IMR-90 (cell line): ENCODE measurements at regions not wholly inside any gene's neighbourhood (a gene's known extent, or its start where the extent isn't known, plus 50 kb on each side); places are given as distances from the start of the nearest gene placed in this dataset.
"Not testable (repeated sequence)": the region's sequence is repeated elsewhere in the genome, so short reads cannot be mapped to it uniquely, and the experiment has no call there.

Experiments
- ATAC-seq: fragments of 200-7000 bp; cut with Tn5 transposase; 2 replicates; pipeline ENCODE4 v1.9.1; 2020; ENCODE audit warnings: low read depth, mild to moderate bottlenecking, moderate library complexity
- BruUV-seq: library from RNA; stranded (reverse); fragments of 400-500 nt; replicated peaks from 2 replicates; lab custom pipeline; 2021; lab: Mats Ljungman, UMichigan
- CTCF ChIA-PET: fragments of 300-600 bp; formaldehyde crosslinking; extraction: SDS; loops from one replicate; lab custom pipeline; 2021; ENCODE audit warnings: antibody characterized with exemption; lab: Yijun Ruan, JAX
- POLR2A ChIA-PET: fragments of 300-600 bp; sonication (Branson Sonifier 250); formaldehyde crosslinking; loops from one replicate; lab custom pipeline; 2022; ENCODE audit warnings: antibody characterized with exemption; ENCODE audit not compliant: unreplicated experiment; lab: Charles Lee
- DNase-seq: peaks from one replicate; pipeline ENCODE4 v3.0.0; 2013
- H2AFZ ChIP-seq: replicated peaks from 2 replicates; pipeline ENCODE3; 2013; ENCODE audit warnings: low read length, mild to moderate bottlenecking; ENCODE audit not compliant: poor library complexity
- H2AK5ac ChIP-seq: 2 replicates; pipeline ENCODE4 v1.6.1; 2013; ENCODE audit warnings: low read depth, low read length, inconsistent platforms
- H2AK9ac ChIP-seq: replicated peaks from 2 replicates; pipeline ENCODE3; 2013; ENCODE audit warnings: mild to moderate bottlenecking, low read depth, low read length, moderate library complexity; ENCODE audit not compliant: poor library complexity
- H2BK120ac ChIP-seq: 2 replicates; pipeline ENCODE4 v1.6.1; 2013; ENCODE audit warnings: low read depth, low read length, inconsistent platforms
- H2BK15ac ChIP-seq: 3 replicates; pipeline ENCODE4 v1.6.1; 2013; ENCODE audit warnings: low read depth, low read length, inconsistent platforms
- H2BK20ac ChIP-seq: 2 replicates; pipeline ENCODE4 v1.6.1; 2013; ENCODE audit warnings: low read depth, mild to moderate bottlenecking, inconsistent platforms, low read length, moderate library complexity
- H2BK5ac ChIP-seq: 2 replicates; pipeline ENCODE4 v1.6.1; 2013; ENCODE audit warnings: mild to moderate bottlenecking, low read depth, low read length, inconsistent platforms; ENCODE audit not compliant: poor library complexity, severe bottlenecking
- H3K14ac ChIP-seq: replicated peaks from 2 replicates; pipeline ENCODE4 v1.6.1; 2013; ENCODE audit warnings: low read depth, low read length, inconsistent platforms
- H3K18ac ChIP-seq: 2 replicates; pipeline ENCODE4 v1.6.1; 2013; ENCODE audit warnings: low read depth, low read length, control low read depth
- H3K23ac ChIP-seq: 2 replicates; pipeline ENCODE4 v1.6.1; 2013; ENCODE audit warnings: low read depth, low read length, inconsistent platforms
- H3K27ac ChIP-seq: 2 replicates; pipeline ENCODE4 v1.5.1; 2013; ENCODE audit warnings: mild to moderate bottlenecking, control low read depth, low read length; ENCODE audit not compliant: insufficient read depth
- H3K27me3 ChIP-seq: 2 replicates; pipeline ENCODE4 v1.6.1; 2013; ENCODE audit warnings: low read length; ENCODE audit not compliant: control insufficient read depth, insufficient read depth
- H3K36me3 ChIP-seq: 2 replicates; pipeline ENCODE4 v1.6.1; 2013; ENCODE audit warnings: low read length, mixed read lengths; ENCODE audit not compliant: control insufficient read depth, insufficient read depth
- H3K4ac ChIP-seq: 2 replicates; pipeline ENCODE4 v1.6.1; 2013; ENCODE audit warnings: low read depth, low read length, inconsistent platforms
- H3K4me1 ChIP-seq: 2 replicates; pipeline ENCODE4 v1.6.1; 2013; ENCODE audit warnings: low read length, mixed read lengths; ENCODE audit not compliant: control insufficient read depth, insufficient read depth
- H3K4me2 ChIP-seq: 2 replicates; pipeline ENCODE4 v1.6.1; 2013; ENCODE audit warnings: low read depth, mild to moderate bottlenecking, control low read depth, low read length, moderate library complexity
- H3K4me3 ChIP-seq: 2 replicates; pipeline ENCODE4 v1.5.1; 2013; ENCODE audit warnings: low read depth, mild to moderate bottlenecking, control low read depth, low read length, moderate library complexity; ENCODE audit not compliant: insufficient read depth
- H3K56ac ChIP-seq: 2 replicates; pipeline ENCODE4 v1.6.1; 2013; ENCODE audit warnings: low read length, inconsistent platforms; ENCODE audit not compliant: insufficient read depth; ENCODE audit errors: extremely low read depth
- H3K79me1 ChIP-seq, 2 experiments: 2 replicates each; pipeline ENCODE4 v1.6.1; 2013; ENCODE audit warnings: low read length in 2 of 2, inconsistent platforms in 1 of 2, low read depth in 1 of 2
- H3K9ac ChIP-seq: 2 replicates; pipeline ENCODE4 v1.6.1; 2013; ENCODE audit warnings: low read depth, low read length, control low read depth
- H3K9me1 ChIP-seq: 2 replicates; pipeline ENCODE4 v1.6.1; 2013; ENCODE audit warnings: low read length, inconsistent platforms; ENCODE audit not compliant: insufficient read depth
- H3K9me3 ChIP-seq: 2 replicates; pipeline ENCODE4 v1.6.1; 2013; ENCODE audit warnings: low read length; ENCODE audit not compliant: control insufficient read depth, insufficient read depth
- H4K20me1 ChIP-seq: 2 replicates; pipeline ENCODE4 v1.6.1; 2013; ENCODE audit warnings: low read length, inconsistent platforms; ENCODE audit not compliant: insufficient read depth
- H4K5ac ChIP-seq: 2 replicates; pipeline ENCODE4 v1.6.1; 2013; ENCODE audit warnings: mild to moderate bottlenecking, low read depth, low read length, control low read depth
- H4K8ac ChIP-seq, 2 experiments: 2 replicates each; pipeline ENCODE4 v1.6.1; 2013; ENCODE audit warnings: low read depth in 2 of 2, low read length in 2 of 2, control low read depth in 1 of 2, inconsistent platforms in 1 of 2
- H4K91ac ChIP-seq: 2 replicates; pipeline ENCODE4 v1.6.1; 2013; ENCODE audit warnings: low read depth, low read length, inconsistent platforms; ENCODE audit not compliant: insufficient read depth
- WGBS, 2 experiments: methylation state at CpG; one replicate each; pipeline versions ENCODE4 v1.1.5 to v1.1.7; 2013; ENCODE audit warnings: missing lambda C conversion rate in 2 of 2; ENCODE audit not compliant: insufficient read length in 1 of 2; ENCODE audit errors: extremely low coverage in 2 of 2; 5-methylcytosine and 5-hydroxymethylcytosine counted together
- dilution Hi-C: fragments of 300-500 bp; cut with HindIII; formaldehyde crosslinking; loops from one replicate; pipeline ENCODE4 v1.14.3; 2018; ENCODE audit warnings: low sequenced_read_pairs; ENCODE audit not compliant: unreplicated experiment
- in situ Hi-C: fragments of 300-500 bp; cut with MboI; formaldehyde crosslinking; loops from 3 replicates; pipeline ENCODE4 v1.14.3; 2019; ENCODE audit warnings: low sequenced_read_pairs, inconsistent platforms, mixed read lengths
- intact Hi-C: fragments of 100-400 bp; cut with micrococcal nuclease; formaldehyde crosslinking; loops from 2 replicates; pipeline ENCODE4 v1.10.0; 2022

DNA sequence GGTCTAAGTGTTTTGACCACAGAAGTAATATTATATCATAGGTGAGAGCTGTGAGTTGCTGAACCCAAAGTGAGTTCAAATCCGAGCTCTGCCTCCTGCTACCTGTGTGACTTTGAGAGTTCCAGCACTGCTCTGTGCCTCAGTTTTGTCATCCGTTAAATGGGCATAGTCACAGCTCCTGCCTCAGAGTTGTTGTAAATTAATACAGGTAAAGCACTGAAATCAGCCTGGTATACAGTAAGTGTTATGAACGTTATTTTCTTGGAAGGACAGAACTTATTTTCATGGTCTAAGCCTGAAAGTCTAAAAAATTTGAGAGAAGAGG, 65.4 kb upstream of the ZNF195 start:
- H2AFZ ChIP-seq, H2BK20ac ChIP-seq, H3K14ac ChIP-seq, H3K18ac ChIP-seq, H3K4me3 ChIP-seq, H4K5ac ChIP-seq, H4K20me1 ChIP-seq, H2BK5ac ChIP-seq, H3K4ac ChIP-seq, H3K36me3 ChIP-seq, H3K23ac ChIP-seq, H2BK120ac ChIP-seq, in situ Hi-C loops, ATAC-seq, H3K9ac ChIP-seq, CTCF ChIA-PET, H3K27ac ChIP-seq, intact Hi-C loops, H2AK5ac ChIP-seq, H4K91ac ChIP-seq, H3K56ac ChIP-seq, BruUV-seq, H2AK9ac ChIP-seq, DNase-seq, dilution Hi-C loops, H2BK15ac ChIP-seq, H3K4me1 ChIP-seq, H4K8ac ChIP-seq, H3K4me2 ChIP-seq, H3K79me1 ChIP-seq, H3K9me1 ChIP-seq, H3K9me3 ChIP-seq, POLR2A ChIA-PET: not testable (repeated sequence)
- WGBS, 2 experiments = no CpG with 5 or more reads among the region's 3 CpGs
- peaks cover 10% of the 10 kb centered on the region for H3K27me3 ChIP-seq

DNA sequence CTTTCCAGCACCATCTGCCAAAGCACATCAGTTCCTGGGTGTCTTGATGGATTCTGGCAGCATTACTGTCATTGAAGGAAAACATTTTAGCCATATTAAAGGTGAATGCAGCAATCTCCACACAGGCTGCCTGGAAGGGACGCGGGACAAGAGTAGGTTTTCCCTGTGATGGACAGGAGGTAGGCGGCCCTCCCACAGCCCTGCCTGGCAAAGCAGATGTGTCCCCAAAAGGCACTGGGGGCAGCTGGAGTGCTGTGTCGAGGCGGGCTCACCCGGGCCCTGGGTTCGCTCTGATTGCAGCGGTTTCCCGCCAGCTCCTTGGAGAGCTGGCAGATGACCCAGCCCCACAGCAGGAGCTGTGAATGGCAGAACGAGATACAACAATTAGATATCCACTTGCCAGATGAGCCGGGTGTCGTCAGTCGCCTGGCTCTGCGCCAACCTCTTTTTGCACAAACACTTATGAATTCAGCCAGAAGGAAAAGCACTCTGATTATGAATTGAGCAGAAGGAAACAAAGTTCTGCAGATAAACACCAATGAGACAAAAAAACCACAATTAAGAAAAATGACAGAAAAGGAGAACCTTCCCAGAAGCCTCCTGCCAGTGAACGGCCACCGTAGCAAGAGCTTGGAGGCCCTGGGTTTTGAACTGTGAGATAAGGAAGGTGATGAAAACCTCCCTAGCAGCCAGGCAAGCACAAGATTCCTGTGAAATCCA, 64.9 kb upstream of the ZNF195 start:
- H4K5ac ChIP-seq, H3K79me1 ChIP-seq, H2BK5ac ChIP-seq, H3K27ac ChIP-seq, BruUV-seq, H2AFZ ChIP-seq, ATAC-seq, H3K14ac ChIP-seq, H3K9ac ChIP-seq, H2BK15ac ChIP-seq, H3K4me2 ChIP-seq, H2BK20ac ChIP-seq, H3K23ac ChIP-seq, POLR2A ChIA-PET, CTCF ChIA-PET, H2AK9ac ChIP-seq, H4K91ac ChIP-seq, H2AK5ac ChIP-seq, H3K18ac ChIP-seq, dilution Hi-C loops, H3K56ac ChIP-seq, H3K9me1 ChIP-seq, H3K4me3 ChIP-seq, H3K36me3 ChIP-seq, H3K4ac ChIP-seq, intact Hi-C loops, H3K9me3 ChIP-seq, H4K20me1 ChIP-seq, H2BK120ac ChIP-seq, H4K8ac ChIP-seq, DNase-seq, in situ Hi-C loops, H3K4me1 ChIP-seq: not testable (repeated sequence)
- no CpG with 5 or more reads among the region's 16 CpGs for WGBS, 2 experiments
- H3K27me3 ChIP-seq = peaks cover 12% of the 10 kb centered on the region
